PC-3 (cell line): ENCODE measurements at regions not wholly inside any gene's neighbourhood (a gene's known extent, or its start where the extent isn't known, plus 50 kb on each side); places are given as distances from the start of the nearest gene placed in this dataset.

Source experiments
- ATAC-seq: fragments of 200-7000 bp; cut with Tn5 transposase; 2 replicates; pipeline ENCODE4 v1.9.1; 2020; ENCODE audit warnings: mild to moderate bottlenecking, moderate library complexity
- BruUV-seq: library from RNA; stranded (reverse); fragments of 400-500 nt; replicated peaks from 2 replicates; lab custom pipeline; 2021; lab: Mats Ljungman, UMichigan
- CTCF ChIA-PET: fragments of 300-600 bp; sonication (Branson Sonifier 250); formaldehyde crosslinking; loops from one replicate; lab custom pipeline; 2022; ENCODE audit warnings: antibody characterized with exemption; lab: Charles Lee
- POLR2A ChIA-PET: fragments of 300-600 bp; sonication (Branson Sonifier 250); formaldehyde crosslinking; loops from one replicate; lab custom pipeline; 2022; ENCODE audit warnings: antibody characterized with exemption; ENCODE audit not compliant: unreplicated experiment; lab: Charles Lee
- DNase-seq: peaks from one replicate; pipeline ENCODE4 v3.0.0-alpha.2; 2015
- H2AFZ ChIP-seq: fragments of 300-600 bp; sonication (generic); 2 replicates; pipeline ENCODE4 v1.6.0; 2016; ENCODE audit warnings: antibody characterized with exemption, low read length
- H3F3A ChIP-seq: fragments of 300-600 bp; sonication (generic); one replicate; pipeline ENCODE4 v1.6.0; 2017; ENCODE audit warnings: antibody characterized with exemption, low read length, control low read depth, mild to moderate bottlenecking; ENCODE audit not compliant: unreplicated experiment
- H3K27ac ChIP-seq: fragments of 300-600 bp; sonication (generic); 2 replicates; pipeline ENCODE4 v1.5.1; 2016; ENCODE audit warnings: mild to moderate bottlenecking, low read length
- H3K27me3 ChIP-seq: fragments of 300-600 bp; sonication (generic); 2 replicates; pipeline ENCODE4 v1.6.1; 2016; ENCODE audit warnings: low read length, mixed read lengths
- H3K36me3 ChIP-seq: fragments of 300-600 bp; sonication (generic); 2 replicates; pipeline ENCODE4 v1.6.1; 2016; ENCODE audit warnings: low read depth, mixed run types, low read length, mixed read lengths
- H3K4me1 ChIP-seq: fragments of 300-600 bp; sonication (generic); 2 replicates; pipeline ENCODE4 v1.5.1; 2016; ENCODE audit warnings: low read length; ENCODE audit not compliant: insufficient read depth
- H3K4me2 ChIP-seq: fragments of 300-600 bp; sonication (generic); 2 replicates; pipeline ENCODE4 v1.6.0; 2016; ENCODE audit warnings: low read length
- H3K4me3 ChIP-seq: fragments of 300-600 bp; sonication (generic); 2 replicates; pipeline ENCODE4 v1.5.1; 2016; ENCODE audit warnings: mild to moderate bottlenecking, low read length, mixed read lengths
- H3K79me2 ChIP-seq: fragments of 300-600 bp; sonication (generic); 2 replicates; pipeline ENCODE4 v1.6.1; 2017; ENCODE audit warnings: low read length, mixed read lengths
- H3K9ac ChIP-seq: fragments of 300-600 bp; sonication (generic); 2 replicates; pipeline ENCODE4 v1.6.0; 2016; ENCODE audit warnings: mild to moderate bottlenecking, low read length
- H3K9me2 ChIP-seq: fragments of 300-600 bp; sonication (generic); replicated peaks from 2 replicates; pipeline ENCODE4 v1.6.1; 2016; ENCODE audit warnings: mixed run types, low read length, mixed read lengths
- H3K9me3 ChIP-seq: fragments of 300-600 bp; sonication (generic); 2 replicates; pipeline ENCODE4 v1.6.1; 2016; ENCODE audit warnings: low read length, mixed read lengths
- H4K20me1 ChIP-seq: fragments of 300-600 bp; sonication (generic); 2 replicates; pipeline ENCODE4 v1.6.1; 2016; ENCODE audit warnings: low read length, mixed read lengths
- CTCF ChIP-seq: fragments of 300-600 bp; sonication (generic); conservative IDR thresholded peaks from 2 replicates; pipeline ENCODE4 v1.5.1; 2017; ENCODE audit warnings: antibody characterized with exemption, low read depth, mild to moderate bottlenecking, low read length
- EZH2 ChIP-seq: fragments of 300-600 bp; sonication (generic); IDR thresholded peaks from one replicate; pipeline ENCODE4 v1.6.1; 2017; ENCODE audit warnings: antibody characterized with exemption, mild to moderate bottlenecking, low read length; ENCODE audit not compliant: unreplicated experiment
- EZH2phosphoT487 ChIP-seq: fragments of 300-600 bp; sonication (generic); IDR thresholded peaks from 2 replicates; pipeline ENCODE4 v1.6.1; 2018; ENCODE audit warnings: mild to moderate bottlenecking, antibody characterized with exemption, low read length, borderline replicate concordance
- intact Hi-C: fragments of 100-400 bp; cut with micrococcal nuclease; formaldehyde crosslinking; loops from 2 replicates; pipeline ENCODE4 v1.9.0; 2023

GRCh38 chr19:23810496-23810895 is 51.8 kb upstream of the ZNF681 start:
- peaks cover 4% of the 10 kb centered on the region; the same call in 1 of the 2 replicates for H3K9me3 ChIP-seq
- no peak overlapping the region for H2AFZ ChIP-seq
- no peaks in the 10 kb centered on the region for H3F3A ChIP-seq
- no peak for ATAC-seq
- H3K27me3 ChIP-seq = no peaks in the 10 kb centered on the region
- no peaks in the 10 kb centered on the region for H3K79me2 ChIP-seq
- ChIA-PET CTCF (no interaction called here), POLR2A (no interaction called here)
- no peak overlapping the region for H3K27ac ChIP-seq
- DNase-seq = peak; percentile 10
- BruUV-seq = no TSS peak
- H3K4me1 ChIP-seq = no peaks in the 10 kb centered on the region
- intact Hi-C loops = no loop called here
- H3K36me3 ChIP-seq = peaks cover 22% of the 10 kb centered on the region; the same call in 1 of the 2 replicates
- no peak overlapping the region for H3K9ac ChIP-seq
- no peaks in the 10 kb centered on the region for H3K9me2 ChIP-seq
- H3K4me2 ChIP-seq = no peak overlapping the region
- TF ChIP-seq EZH2 (no peak), EZH2phosphoT487 (no peak), CTCF (no peak)
- H3K4me3 ChIP-seq = no peak overlapping the region
- no peaks in the 10 kb centered on the region for H4K20me1 ChIP-seq
